ENCODE measurements at regions not wholly inside any gene's neighbourhood (a gene's known extent, or its start where the extent isn't known, plus 50 kb on each side); places are given as distances from the start of the nearest gene placed in this dataset.

- TF ChIP-seq CTCF (IDR thresholded peaks at IDR 0.05) (no peak), POLR2A (IDR thresholded peaks at IDR 0.05) (no peak)
Observed at GRCh38 chr5:24385070-24385469, 259.7 kb downstream of the CDH10 start.
